HK-2 (cell line): ENCODE measurements at regions not wholly inside any gene's neighbourhood (a gene's known extent, or its start where the extent isn't known, plus 50 kb on each side); places are given as distances from the start of the nearest gene placed in this dataset.
A peak's percentile ranks its signal among the peaks of the same experiment; 100 is the strongest.

ENCODE experiments used
- DNase-seq: peaks from one replicate; pipeline ENCODE4 v3.0.0-alpha.2; 2018; ENCODE audit not compliant: unreplicated experiment

GRCh38 chr2:204046145-204046544, 109.6 kb downstream of the ICOS start:
- no peak for DNase-seq

DNA sequence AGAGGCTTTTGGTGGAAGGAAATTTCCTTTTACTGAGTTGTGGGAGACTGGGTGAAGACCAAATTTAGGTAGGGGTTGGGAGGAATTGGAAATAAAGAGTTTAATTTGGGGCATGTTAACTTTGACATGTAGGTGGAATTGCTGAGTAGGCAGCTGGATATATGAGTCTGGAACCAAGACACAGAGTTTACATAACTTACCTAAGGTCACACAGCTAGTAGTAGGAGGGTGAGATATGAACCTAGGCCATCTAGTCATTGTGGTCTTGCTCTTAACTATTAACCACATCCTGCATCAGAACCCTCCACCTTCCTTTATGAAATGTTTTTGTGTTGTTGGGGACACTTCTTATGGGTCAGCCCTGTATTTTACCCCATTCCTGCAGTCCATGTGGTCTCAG, 113.1 kb downstream of the ICOS start:
- no peak for DNase-seq

DNA sequence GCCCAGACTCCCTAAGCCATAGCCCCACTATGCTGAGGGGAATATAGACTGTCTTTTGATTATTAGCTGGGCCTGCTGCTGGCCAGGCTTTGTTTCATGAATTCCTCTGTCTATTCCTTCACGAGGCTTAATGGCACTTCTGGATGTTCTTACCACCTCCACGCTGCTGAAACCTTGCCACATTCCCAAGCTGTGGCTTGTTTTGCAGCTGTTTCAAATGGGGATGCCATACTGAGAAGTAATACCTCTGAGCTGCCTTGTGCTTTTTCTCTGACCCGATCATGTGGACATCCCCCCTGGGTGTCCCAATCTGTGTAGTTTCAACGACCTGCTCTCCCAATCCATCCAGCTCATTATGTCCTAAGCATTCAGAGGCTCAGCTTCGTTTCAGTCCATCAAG, 114.1 kb downstream of the ICOS start:
- DNase-seq, result no peak

DNA sequence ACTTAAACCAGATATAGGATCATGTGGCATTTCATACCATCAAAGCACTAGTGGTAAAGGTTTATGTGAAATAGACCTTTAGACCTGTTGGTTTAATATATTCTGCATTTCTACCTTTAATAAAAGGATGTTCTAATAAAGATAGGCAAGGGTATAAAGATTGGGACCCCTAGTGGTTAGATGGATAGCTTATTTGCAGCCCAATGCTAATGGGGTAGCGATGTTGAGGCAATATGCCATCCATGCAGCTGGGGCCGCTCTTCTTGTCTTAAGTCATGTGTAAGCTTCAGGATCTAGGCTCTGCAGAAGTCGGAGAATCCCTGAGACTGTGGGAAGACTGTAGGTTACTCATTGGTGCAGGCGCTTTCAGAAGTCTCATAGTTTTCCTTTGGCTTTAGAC, 114.9 kb downstream of the ICOS start:
- DNase-seq, result no peak

GRCh38 chr2:204051984-204052556, 115.5 kb downstream of the ICOS start:
- no peak for DNase-seq

DNA sequence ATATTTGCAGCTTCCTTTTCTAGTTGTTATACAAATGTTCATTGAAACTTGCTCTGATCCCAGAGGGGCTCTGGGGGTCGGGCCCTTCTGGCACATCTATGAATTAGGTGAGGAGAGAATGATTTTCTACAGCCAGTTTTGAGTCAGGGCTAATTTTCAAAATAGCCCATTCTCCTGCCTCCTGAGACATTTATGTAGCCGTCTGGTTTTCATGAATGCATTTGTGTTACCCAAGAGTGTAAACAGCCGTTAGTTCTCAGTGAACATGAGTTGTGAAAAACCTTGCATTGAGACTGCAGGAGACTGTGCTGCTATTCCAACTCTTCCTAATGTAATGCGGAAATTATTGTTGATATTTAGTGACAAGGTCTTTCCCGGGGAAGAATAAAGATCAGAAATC, 122.5 kb downstream of the ICOS start:
- no peak for DNase-seq

DNA sequence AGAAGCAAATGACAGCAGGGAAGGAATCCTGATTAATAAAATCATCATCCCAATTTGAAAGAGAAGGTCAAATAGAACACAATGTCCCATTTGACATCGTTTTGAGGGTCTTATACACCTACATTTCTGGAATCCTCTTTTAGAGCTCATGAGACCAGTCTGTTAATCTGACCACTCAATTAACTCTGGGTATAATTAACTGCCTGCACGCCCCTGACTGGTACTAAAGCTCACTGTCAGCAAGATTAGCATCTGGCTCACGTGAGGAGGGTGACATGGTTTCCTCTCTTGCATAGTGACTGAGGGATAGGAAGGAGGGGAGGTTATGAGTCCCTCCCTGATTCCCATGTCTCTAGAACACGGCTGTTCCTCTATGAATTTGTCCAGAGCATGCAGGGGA, 124.3 kb downstream of the ICOS start:
- DNase-seq, result no peak

DNA sequence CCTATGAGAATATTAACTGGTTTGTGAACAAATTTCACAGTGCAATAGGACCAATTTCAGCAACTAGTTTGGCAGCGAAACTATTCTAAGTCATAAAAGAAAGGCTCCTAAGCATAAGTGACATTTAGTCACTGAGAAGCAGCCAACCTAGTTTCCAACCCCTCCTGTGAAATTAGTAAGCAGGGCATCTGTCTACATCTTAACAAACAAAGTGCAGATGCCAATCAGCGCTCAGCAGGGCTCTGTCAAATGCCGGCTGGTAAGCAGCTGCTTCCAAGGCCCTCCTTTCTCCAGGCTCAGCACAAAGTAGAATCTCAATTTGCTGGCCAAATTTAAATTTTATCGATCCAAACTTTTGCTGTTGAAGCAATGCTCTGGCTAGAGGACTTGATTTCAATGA, 124.7 kb downstream of the ICOS start:
- DNase-seq, result no peak

DNA sequence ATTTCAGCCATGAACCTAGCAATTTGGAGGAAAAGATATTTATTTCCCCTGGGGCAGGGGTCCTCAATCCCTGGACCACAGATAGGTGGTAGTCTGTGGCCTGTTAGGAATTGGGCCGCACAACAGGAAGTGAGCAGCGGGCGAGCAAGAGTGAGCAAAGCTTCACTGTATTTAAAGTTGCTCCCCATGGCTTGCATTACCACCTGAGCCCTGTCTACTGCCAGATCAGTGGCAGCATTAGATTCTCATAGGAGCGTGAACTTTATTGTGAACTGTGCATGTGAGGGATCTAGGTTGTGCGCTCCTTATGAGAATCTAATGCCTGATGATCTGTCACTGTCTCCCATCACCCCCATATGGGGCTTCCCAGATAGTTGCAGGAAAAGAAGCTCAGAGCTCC, 127.6 kb downstream of the ICOS start:
- DNase-seq, result no peak

DNA sequence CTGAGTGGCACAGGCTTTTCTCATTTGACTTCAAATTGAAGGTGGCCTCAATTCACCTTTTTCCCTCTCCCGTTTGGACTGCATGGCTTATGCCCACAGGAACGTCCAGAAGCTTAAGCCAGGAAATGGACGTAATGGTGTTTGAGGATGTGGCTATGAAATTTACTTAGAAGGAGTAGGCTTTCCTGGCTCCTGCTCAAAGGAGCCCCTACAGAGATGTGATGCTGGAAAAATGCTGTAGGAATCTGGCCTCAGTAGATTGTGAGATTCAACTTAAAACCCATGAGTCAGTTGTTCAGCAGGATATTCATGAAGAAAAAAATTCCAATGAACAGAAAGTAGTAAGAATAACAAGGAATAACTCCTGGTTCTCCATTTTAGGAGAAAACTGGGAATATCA, 129.0 kb downstream of the ICOS start:
- DNase-seq, result no peak

DNA sequence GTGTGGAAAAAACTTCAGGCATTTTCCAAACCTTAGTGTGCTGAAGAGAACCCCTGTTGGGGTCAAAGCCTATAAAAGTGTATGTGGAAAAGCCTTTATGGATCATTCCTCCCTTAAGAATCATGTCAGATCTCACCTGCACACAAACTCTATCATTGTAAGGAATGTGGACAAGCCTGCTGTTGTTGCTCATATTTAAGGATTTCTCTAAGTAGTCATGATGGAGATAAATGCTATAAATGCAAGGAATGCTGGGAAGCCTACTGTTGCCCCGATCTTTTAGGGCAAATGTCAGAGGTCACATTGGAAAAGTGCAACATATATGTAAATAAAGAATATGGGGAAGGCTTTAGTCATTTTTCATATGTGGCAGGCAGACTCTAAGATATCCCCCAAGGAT, 129.5 kb downstream of the ICOS start:
- no peak for DNase-seq

DNA sequence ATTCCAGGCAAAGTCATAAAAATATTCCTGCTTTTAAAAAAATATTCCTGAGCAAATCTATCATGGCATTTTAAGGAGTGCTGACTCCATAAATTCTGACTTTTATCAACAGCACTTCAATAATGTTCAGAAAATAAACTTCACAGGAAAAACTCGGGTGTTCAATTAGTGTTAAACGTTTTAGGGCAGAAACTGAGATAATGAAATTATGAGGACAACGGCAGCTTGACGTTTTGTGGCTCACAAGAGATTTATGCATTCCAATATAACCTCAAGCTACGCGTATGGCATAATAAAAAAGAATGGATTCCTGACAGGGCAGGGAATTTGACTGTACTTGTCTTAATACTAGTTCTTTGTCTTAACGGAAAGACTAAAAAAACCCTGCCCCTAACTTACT, 133.2 kb downstream of the ICOS start:
- no peak for DNase-seq

DNA sequence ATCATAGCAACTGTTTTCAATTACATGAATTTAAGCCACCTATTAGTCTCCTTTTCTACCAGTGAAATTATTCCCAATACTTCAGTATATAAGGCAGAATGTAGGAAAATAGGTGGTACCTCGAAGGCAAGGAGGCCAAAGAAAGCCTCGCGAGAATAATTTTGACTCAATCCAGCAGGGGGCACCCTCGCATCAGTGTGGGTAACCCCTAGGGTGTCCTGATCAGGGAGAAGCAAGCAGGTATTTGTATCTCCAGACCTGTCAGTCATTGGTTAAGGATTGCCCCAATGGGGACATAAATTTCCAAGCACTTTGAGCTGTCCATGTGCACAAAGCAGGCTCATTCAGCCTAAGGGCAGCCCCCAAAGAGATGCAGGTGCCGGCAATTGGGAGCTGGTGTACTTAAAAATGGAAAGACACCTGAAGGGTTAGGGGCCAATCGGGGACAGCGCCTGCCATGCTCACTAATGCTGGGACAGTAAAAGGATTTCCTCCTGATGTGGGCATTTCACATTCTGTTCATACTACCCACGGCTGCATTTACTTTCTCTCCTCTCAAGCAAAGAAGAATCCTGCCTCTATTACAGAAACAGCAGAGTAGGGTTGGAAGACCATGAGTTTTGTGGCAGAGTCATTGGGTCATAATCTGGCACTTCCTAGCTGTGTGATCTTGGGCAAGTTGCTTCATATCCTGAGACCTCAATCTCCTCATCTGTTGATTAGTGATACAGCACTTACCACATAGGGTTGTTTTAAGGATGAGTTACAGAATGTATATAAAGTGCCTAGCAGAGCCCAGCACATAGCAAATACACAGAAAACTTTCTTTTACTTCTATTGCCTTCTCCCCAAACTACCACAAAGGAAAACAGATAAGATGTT, 136.1 kb downstream of the ICOS start:
- DNase-seq, result peak; percentile 8

GRCh38 chr2:204074456-204074855, 137.9 kb downstream of the ICOS start:
- DNase-seq, result no peak

- DNase-seq, result no peak
Observed at GRCh38 chr2:204078003-204078698, 141.6 kb downstream of the ICOS start.

DNA sequence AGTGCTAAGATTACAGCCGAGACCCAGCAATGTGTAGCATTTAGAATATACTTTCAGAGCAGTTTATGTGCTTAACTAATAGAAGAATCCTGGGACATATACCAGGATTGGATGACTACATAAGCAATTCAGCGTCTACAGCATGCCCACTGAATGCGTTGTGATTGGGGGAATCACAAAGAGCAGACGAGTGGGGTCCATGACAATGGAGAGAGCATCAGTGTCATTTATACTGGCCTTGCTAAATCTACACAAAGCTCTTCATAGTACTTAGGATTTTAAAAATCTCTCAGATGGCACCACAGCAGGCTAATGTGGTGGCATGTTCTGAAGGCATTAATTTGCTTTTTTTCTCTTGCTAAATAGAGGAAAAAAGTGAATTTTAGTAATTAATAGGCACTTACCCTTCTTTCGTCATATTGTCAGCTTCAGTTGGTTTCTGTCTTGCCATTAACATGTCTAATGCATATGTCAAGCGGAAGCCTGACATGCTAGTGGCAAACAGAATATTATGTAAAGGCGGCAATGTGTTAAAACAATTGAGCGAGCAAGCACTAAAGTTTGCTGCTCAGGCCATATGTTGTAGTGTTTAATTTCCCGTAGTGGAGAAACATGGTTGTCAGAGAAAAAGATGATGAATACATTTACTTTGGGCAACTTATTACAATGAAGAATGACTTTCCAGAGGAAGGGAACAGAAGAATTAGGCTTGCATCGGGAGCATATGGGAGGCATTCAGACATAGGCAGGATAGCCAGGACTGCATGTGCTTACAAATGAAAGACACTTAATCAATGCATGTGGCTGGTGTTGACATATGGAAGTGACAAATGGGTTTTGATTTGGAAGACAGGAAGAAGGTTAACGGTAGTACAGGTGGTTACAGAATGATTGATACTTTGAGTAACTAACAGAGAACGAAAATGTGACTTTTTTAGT, 145.2 kb downstream of the ICOS start:
- DNase-seq, result no peak

- no peak for DNase-seq
Observed at GRCh38 chr2:204086167-204086566, 149.6 kb downstream of the ICOS start.

DNA sequence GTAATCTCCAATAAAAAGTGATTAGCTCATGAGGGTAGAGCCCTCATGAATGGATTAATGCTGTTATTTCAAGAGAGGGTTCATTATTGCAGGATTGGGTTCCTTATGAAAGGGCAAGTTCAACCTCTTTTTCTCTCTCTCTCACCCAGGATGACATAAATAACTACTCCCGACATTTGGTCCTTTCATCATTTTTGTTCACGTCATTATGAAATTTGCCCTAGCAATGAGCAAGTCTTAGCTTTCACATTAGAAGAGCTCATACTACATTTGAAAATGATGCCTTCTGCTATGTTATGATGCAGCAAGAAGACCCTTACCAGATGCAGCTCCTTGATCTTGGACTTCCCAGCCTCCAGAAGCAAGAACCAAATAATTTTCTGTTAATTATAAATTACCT, 152.5 kb downstream of the ICOS start:
- DNase-seq, result no peak

DNA sequence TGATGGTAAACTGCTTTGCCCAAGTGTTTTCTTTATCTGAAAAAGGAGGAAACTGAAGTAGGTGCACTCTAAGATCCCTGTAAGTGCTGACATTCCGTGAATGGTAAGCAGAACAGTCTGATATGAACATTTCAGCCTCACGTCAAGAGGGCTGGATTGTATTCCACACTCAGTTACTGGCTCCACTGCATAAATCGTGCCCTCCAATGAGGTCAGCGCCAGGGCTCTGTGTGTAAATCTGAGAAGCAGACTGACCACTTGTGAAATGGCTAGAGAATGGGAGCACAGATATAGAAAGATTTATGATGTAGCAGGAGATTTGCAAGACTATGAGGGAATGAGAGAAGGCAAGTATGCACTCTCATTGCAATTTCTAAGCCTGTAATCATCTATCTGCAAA, 153.0 kb downstream of the ICOS start:
- no peak for DNase-seq

DNA sequence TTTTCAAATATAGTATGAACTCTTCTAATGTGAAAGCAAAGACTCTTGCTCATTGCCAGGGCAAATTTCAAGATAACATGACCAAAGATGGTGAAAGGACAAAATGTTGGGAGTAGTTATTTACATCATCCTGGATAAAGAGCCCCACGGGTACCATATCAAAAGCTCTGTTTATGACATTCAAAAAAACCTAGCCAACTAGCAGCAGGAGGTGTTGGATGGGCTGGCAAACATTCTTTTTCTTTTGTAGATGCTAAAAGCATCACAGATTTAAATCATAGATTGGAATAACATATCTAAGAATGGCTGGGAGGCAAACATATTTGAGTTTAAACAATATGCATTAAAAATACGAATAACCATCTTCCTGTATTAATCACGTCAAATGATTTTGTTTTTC, 153.5 kb downstream of the ICOS start:
- DNase-seq, result no peak

- no peak for DNase-seq
Observed at GRCh38 chr2:204104811-204105210, 168.2 kb downstream of the ICOS start.

GRCh38 chr2:204108330-204108751, 171.8 kb downstream of the ICOS start:
- DNase-seq, result peak; percentile 16
